HS-27A (cell line): ENCODE measurements at regions not wholly inside any gene's neighbourhood (a gene's known extent, or its start where the extent isn't known, plus 50 kb on each side); places are given as distances from the start of the nearest gene placed in this dataset.

ENCODE experiments used
- DNase-seq: peaks from one replicate; pipeline ENCODE4 v3.0.0-alpha.2; 2012; ENCODE audit warnings: low read depth, missing footprints

DNA sequence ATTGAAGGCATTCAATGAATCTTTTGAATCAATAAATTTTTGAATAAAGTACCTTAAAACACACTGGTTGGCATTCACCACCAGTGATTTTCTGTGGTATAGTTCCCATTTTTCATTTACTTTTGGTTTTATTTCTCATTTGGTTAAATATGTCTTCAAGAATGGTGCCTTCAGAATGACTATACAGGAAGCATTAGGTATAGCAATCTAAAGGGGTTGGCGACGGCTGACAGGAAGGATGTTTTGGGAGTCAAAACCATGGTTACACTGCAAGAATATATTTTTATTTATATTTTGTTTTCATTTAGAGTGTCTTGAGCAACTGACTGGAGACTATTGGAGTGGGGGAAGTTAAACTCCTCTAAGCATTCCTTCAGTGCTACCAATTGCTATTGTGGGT is 235.7 kb downstream of the HTR1A start:
- DNase-seq = no peak

DNA sequence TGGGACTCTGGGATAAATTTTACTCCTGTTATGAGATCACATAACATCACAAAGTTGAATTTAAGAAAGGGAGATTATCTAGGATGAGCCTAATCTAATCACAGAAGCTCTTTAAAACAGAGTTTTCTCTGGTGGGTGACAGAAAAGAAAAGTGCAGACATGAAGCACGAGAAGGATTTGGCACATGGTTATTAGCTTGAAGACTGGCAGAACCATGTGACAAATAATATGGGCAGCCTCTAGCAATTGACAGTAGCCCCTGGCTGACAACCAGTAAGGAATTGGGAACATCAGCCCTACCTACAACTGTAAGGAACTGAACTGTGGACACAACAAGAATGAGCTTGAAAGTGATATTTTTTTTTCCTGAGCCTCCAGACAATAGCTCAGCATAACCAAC is 243.1 kb downstream of the HTR1A start:
- no peak for DNase-seq

DNA sequence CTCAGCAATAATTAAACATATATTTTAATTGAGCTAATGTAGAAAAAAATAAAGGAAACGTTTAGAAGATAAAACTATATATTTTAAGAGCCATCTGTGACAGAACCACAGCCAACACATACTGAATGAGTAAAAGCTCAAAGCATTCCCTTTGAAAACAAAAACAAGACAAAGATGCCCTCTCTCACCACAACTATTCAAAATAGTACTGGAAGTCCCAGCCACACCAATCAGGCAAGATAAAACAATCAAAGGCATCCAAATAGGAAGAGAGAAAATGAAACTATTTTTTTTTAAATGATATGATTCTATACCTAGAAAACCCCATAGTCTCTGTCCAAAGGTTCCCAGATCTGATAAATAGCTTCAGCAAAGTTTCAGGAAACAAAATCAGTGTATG is 262.0 kb downstream of the HTR1A start:
- DNase-seq = no peak

DNA sequence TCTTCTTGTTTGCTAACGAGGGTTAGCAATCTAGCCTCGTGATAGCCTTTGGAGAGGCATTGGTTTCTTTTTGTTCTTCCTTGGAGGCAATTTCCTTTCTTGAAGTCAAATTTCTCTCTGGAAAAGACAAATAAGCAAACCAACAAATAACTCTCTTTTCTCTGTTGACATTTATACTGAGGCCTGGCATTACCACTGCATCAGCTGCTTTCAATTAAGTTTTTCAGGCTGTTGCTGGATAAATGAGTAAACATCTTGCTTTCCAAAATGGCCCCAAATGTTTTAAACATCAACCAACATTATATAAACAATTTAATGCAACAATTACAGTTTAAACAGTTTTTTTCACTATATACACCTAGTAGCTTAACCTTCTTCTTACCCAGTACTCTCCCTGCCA is 264.4 kb downstream of the HTR1A start:
- DNase-seq = no peak

DNA sequence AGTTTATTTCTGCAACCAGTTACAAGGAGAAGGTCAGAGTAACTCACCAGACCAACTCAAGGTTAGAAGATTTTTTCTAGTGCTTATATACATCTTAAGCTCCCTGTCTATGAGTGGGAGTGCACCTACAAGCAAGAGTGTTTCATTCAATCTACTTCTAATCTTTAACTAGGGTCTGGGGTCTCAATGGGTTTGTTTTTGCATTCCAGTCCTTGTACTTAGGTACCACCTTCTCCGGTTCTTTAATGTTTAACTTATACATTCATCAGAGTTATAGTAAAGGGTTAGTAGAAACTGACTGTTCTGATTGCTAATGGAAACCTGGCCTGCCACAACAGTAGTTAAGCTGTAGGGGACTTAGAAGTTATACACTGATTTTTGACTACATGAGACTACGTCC is 271.7 kb downstream of the HTR1A start:
- DNase-seq = no peak

DNA sequence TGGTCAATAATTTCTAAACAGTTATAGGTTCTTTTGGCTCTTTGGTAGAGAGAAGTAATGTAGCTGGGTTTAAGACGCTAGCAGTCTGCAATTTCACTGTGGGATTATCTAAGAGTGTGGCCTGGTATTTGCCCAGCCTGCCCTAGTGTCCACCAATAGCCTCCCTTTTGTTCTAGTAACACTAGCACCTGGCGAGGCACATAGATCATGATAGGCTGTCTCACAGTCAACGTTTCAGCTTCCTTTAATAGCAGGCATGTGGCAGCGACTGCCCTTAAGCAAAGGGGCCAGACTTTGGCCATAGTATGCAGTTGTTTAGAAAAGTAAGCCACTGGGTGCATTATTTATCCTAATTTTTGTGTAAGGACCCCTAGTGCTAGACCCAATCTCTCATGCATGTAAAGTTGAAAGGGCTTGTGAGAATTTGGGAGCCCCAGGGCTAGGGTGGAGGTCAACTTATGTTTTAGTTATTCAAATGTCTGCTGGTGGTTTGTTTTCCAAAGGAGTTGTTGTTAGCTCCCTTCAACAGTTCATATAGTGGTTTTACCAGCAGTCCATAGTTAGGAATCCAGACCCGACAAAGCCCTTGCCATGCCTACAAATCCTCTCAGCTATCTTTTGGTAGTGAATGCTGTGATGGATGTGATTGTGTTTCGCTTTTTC is 274.3 kb downstream of the HTR1A start:
- DNase-seq = no peak

DNA sequence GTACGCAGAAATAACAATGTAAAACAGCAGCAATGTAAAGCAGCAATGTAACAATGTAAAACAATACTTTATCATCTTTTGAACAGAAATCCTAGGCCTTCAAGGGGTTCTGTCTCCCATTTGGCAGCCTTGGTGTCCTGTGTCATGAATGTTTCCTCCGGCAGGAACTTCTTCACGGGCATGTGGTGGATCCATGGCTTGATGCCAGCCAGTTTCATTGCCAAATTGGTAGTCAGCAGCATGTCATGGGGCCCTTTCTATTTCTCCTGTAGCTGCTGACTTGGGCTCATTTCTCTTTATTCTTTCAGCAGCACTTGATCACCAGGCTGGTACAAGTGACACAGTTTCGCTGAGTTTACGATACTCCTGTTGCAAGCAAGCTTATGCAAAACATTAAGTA is 275.3 kb downstream of the HTR1A start:
- no peak for DNase-seq

DNA sequence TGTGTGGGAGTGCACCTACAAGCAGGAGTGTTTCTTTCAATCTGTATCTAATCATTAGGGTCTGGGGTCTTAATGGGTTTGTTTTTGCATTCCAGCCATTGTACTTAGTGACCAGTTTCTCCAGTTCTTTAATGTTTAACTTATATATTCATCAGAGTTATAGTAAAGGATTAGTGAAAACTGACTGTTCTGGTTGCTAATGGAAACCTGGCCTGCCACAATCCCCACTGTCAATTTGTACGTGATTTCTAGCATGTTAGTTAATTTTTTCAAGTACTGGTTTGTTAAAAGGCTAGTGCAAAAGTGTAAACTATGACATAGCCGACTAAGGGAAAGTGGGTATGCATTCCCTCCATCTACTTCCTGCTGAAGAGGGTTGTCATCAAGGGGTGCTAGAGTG is 276.1 kb downstream of the HTR1A start:
- no peak for DNase-seq

DNA sequence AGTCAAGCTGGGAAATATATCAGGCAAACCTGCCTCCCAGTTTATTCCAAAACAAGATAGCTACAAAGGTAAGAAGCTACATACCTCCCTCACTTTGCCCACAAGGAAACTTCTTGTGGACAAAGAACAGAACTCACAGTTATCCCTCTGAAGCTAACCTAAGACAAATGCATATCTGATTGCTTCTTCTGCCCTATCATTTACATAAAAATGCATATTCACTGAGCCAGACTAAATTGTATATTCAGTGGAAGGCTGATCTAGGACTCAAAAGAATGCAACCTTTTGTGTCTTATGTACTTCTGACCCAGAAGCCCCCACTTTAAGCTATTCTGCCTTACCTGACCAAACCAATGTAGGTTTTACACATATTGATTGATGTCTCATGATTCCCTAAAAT is 276.8 kb downstream of the HTR1A start:
- no peak for DNase-seq

DNA sequence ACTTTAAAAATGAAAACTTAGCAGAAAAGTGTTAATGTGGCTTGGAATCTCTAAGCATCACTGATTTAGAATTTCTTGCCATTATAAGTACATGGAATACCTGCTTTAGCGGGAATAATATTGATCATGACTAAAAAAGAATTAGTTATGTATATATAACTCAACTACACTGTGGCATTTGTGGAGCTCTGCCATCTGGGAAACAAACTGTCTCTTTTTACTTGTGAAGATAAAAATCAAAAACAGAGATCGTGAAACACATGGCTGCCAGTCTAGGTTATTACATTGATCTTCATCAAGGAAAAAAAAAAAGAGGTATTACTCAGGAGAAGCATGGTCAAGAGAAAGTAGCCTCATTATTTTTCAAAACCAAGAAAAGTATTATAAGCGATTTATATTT is 287.4 kb downstream of the HTR1A start:
- no peak for DNase-seq

DNA sequence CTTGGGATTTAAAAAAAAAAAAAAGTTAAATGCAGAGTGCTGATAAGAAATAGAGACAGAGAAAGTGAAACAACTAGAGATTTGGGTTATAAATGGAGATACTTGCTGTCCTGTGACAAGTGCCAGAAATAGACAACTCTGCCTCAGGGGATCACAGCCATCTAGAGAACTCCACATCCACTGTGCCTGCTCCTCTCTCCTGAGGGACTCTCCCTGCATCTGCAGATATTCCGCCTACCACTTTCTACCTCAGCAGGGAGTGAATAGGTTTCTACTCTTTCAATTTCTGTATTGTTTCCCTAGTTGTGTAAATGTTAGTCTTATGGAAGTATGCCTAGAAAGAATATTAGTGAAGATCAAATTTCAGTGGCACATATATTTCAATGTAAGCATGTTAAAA is 307.2 kb downstream of the HTR1A start:
- DNase-seq = no peak

DNA sequence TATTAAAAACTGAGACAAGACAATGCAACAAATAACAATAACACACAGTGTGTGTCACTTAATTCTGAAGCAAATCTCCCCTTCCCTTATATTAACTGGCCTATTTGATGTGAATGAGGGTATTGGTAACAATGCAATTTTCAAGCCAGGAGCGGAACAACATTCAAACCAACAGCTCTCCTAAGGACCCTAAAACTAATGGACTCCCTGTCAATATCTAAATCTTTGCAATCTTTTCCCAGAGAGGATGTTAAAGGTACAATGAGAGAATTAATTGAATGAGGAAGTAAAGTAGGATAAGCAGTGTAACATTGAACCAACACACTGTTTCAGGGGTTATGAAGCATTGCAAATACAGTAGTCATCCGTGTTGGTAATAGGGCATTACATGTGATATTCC is 311.7 kb downstream of the HTR1A start:
- no peak for DNase-seq

DNA sequence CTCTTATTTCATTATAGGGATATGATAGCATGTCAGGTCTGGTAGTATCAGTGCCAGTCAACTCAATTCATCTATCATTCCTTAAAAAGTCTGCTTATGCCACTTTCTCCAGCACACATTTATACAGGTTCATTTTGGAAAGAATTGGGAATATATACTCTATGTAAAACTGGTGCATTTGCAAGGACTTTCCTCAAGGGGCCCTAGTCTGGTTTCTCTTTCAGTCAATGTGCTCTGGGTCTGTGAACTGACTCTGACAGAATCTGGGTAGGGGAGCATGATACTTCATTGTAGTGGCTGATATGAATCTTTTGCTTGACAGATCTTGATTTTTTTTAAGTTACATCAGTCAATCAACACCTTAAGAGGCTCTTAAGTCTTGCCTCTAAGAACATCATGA is 313.9 kb downstream of the HTR1A start:
- DNase-seq = no peak

DNA sequence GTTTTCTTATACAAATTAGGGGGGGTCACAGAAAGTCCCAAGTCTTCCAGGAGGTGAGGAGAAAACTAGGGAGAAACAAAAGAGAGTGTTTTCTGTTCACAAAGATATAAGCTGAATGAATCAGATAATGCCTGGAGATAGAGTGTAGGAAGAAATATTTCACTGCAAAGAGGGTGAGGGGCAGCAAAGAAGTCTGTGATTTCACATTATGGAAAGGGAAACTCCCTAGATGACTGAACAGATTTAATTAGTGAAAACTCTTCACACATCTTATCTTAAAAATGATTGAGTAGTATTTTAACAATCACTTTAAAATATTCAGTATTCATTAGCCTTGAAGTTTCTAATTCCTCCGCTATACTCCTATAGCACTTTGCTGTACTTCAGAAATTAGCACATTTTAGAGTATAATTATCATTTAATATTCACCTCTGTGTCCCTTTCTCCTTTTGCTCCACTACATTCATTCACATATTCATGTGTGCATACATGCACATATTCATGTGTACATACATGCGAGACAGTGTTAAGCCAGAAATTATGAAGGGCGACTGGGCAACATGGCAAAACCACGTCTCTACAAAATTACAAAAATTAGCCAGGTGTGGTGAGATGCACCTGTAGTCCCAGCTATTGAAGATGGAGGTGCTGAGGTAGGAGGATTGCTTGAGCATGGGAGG is 332.2 kb downstream of the HTR1A start:
- no peak for DNase-seq

DNA sequence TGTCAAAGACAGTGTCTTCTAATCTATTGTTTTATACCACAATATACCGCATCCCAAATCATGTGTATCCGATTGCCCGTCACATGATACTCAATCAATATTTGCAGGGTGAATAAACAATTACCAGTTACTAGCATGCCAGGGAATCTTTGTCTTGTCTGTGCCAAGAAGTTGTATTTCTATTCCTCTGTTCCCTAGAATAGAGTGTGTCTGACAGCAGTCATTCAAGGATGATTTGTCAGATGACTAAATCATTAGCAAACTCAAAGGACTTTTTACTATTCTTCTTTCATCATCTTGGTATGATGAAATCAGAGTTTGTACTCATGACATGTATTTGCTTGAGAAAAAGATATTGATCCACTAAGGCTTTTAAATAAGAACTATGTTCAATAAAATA is 348.8 kb downstream of the HTR1A start:
- no peak for DNase-seq

DNA sequence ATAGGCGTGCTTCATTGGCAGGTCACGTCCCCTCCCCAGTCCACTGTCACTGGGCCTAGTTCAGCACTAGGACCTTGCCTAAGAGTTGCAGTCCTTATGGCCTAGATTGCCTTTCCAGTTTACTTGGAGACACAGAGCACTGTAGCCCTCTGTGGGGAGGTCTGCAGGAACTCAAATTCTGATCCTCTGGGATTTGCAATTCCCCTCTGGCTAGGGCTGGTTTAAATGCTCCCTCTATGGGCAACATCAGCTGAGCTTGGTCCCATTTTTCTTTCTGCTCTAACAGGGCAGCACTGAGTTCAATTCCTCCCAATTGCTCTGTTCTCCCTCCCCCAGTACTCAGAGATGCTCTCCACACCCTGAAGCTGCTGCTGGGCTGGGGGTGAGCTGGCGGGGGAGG is 358.2 kb downstream of the HTR1A start:
- DNase-seq = no peak

DNA sequence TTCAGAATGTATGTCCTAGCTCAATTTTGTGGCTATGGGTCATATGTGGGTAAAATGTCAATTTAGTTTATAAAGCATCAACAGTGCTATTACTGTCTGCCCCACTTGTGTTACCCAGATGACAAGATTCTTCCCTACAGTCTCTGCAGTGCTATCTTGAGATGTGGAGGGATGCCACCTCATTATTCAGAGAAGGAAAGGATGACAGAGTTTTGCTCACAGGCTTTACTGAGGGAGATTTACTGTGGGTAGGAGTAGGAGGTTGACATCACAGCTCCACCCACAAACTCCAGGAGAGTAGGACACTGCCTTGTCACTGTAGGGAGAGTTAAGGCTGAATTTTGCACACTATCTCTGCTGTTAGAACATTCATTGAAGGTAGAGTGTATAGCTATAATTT is 359.3 kb downstream of the HTR1A start:
- no peak for DNase-seq

DNA sequence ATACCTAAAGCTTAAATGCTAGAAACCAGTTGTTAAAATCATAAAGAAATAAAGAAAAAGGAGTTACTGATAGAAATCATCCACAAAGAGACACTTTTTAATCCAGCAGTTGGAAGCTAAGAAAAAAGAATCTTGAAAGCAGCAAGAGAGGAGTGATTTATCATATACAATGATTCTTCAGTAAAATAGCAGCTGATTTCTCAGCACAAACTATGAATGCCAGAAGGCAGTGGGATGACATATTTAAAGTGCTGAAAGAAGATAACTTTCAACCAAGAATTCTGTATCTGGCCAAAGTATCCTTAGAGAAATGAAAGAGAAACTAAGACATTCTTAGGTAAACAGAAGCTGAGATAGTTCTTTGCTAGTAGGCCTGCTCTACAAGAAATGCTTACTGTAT is 366.0 kb downstream of the HTR1A start:
- no peak for DNase-seq

DNA sequence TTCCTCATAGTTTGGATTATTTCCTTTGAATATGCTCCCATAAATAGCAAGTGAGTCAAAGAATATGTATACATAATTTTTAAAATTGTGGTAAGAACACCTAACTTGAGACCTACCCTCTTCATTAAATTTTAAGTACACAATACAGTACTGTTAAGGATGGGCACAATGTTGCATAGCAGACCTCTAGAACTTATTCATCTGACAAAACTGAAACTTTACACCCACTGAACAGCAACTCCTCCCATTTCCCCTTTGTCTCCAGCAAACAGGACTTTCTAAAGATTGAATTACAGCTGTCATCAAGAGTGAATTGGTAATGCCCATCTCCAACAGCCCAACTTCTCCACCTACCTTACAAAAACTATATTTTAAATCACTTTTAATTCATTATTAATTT is 388.9 kb downstream of the HTR1A start:
- DNase-seq = no peak

DNA sequence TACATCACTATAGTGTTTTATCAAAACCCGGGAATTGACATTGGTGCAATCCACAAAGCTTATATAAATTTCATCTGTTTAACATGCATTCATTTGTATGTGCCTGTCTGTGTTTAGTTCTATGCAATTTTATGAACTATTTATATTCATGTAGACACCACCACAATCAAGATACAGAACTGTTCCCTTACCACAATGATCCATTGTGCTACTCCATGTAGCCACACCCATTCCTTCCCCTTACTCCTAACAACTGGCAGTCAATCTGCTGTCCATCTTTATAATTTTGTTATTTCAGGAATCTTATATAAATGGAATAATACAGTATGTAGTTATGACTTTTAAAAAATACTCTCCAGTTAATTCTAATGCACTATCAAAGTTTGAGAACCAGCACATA is 389.5 kb downstream of the HTR1A start:
- no peak for DNase-seq

DNA sequence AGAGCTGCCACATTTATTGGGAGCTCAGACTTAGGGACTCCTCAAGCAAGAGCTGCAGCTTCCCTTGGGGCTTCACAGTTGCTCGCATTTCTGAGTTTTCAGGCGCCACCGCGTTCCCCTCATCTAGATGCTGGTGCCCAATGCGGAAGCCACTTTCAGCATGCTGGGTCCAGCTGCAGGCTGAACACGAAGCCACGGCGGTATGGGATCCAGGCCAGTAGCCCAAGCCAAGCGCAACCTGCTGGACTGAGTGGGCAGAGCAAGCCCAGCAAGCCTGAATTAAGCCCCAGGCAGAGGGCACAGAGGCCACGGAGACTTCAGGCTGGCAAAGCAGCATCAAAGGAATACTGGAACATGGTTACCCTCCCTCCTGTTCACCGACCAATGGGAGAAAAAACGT is 391.5 kb downstream of the HTR1A start:
- DNase-seq = no peak

DNA sequence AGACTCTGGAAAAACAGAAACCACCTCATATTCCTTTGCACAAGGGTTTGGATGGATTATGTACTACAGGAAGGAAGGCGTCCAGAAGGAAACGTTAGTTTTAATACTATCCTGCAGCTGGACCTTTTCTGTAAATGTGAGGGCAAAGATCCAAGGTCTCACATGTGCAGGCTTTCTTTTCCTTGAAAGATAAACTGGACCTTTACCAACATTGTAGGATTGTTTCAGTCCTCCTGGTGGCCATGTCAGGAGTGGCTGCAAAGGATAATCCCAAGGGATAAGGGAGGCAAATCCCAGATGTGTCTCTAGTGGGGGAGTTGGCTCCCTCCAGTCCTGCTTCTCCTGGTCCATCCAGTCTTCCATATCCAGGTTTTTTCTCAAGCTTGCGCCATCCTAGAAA is 397.5 kb downstream of the HTR1A start:
- no peak for DNase-seq

DNA sequence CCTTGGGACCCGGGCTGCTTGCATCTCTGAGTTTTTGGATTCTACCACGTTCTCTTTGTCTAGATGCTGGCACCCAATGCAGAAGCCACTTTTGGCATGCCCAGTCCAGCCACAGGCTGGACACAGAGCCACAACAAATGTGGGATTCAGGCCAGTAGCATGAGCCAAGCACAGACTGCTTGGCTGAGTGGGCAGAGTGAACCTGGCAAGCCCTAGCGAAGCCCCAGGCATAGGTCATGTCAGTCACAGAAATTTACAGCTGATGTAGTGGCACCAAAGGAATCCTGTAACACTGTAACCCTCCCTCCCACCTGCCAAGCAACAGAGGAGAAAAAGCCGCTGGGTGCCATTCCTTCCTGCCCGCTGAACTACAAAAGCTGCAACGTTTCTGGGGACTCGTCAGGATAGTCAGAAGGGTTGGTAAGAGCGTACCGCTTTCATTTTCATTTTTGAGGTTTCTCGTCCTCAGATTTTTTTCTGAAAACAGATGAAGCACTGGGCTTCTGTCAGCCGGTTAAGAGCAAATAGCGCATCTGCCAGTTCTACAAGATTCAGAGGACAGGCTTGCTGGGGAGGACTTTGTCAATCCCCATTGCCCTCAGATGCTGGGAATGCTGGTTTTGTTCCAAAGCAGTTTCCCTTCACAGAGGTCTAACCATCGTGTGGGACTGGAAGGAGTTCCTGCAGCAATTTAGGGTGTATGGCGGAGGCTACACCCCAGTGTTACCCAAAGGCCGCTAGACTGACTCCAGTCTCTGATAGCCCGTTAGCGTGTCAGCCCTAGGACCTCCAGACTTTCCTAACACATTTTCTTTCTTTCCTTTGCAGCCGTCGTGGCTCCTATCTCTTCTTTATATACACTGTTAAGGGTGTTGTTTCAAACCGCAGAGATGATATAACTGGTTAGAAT is 399.0 kb downstream of the HTR1A start:
- DNase-seq = no peak
